ENCODE measurements at regions not wholly inside any gene's neighbourhood (a gene's known extent, or its start where the extent isn't known, plus 50 kb on each side); places are given as distances from the start of the nearest gene placed in this dataset.

- no peak for TF ChIP-seq EZH2phosphoT487 (IDR thresholded peaks at IDR 0.05; ENCODE audit: borderline replicate concordance, low read depth, low read length)
- no peak for TF ChIP-seq CTCF (conservative IDR thresholded peaks at IDR 0.05; ENCODE audit: low read length)
Measured at GRCh38 chrX:79300856-79301255, 66.3 kb downstream of the ITM2A start.
